ENCODE measurements at regions not wholly inside any gene's neighbourhood (a gene's known extent, or its start where the extent isn't known, plus 50 kb on each side); places are given as distances from the start of the nearest gene placed in this dataset.
A peak's percentile ranks its signal among the peaks of the same experiment; 100 is the strongest.

- Mint-ChIP-seq H3K27me3 (no peaks in the 10 kb centered on the region), H3K4me3 (no peak overlapping the region), H3K4me1 (ENCODE audit: unreplicated experiment) (peaks cover 8% of the 10 kb centered on the region), H3K36me3 (no peaks in the 10 kb centered on the region), H3K9me3 (no peaks in the 10 kb centered on the region), H3K27ac (no peak overlapping the region)
- no peak for TF ChIP-seq CTCF (conservative IDR thresholded peaks at IDR 0.05)
- no peak for DNase-seq (ENCODE audit: extremely low spot score, unreplicated experiment)
Measured at GRCh38 chr5:99068944-99069650, 140.3 kb upstream of the CHD1 start.

GRCh38 chr5:99063737-99064136 lies 134.9 kb upstream of the CHD1 start:
- no peak overlapping the region for H3K4me3 Mint-ChIP-seq
- no peak overlapping the region for H3K27ac Mint-ChIP-seq
- peaks cover 4% of the 10 kb centered on the region for H3K4me1 Mint-ChIP-seq (ENCODE audit: unreplicated experiment)
- no peak for DNase-seq (ENCODE audit: extremely low spot score, unreplicated experiment)
- no peak for TF ChIP-seq CTCF (conservative IDR thresholded peaks at IDR 0.05)
- no peaks in the 10 kb centered on the region for H3K36me3 Mint-ChIP-seq
- no peaks in the 10 kb centered on the region for H3K27me3 Mint-ChIP-seq
- no peaks in the 10 kb centered on the region for H3K9me3 Mint-ChIP-seq

GRCh38 chr5:99061711-99062110 lies 132.9 kb upstream of the CHD1 start:
- H3K27ac Mint-ChIP-seq, result no peak overlapping the region
- H3K27me3 Mint-ChIP-seq, result no peaks in the 10 kb centered on the region
- H3K4me3 Mint-ChIP-seq, result no peak overlapping the region

GRCh38 chr5:99061299-99061698 lies 132.5 kb upstream of the CHD1 start:
- no peak overlapping the region for H3K27ac Mint-ChIP-seq
- no peaks in the 10 kb centered on the region for H3K9me3 Mint-ChIP-seq
- TF ChIP-seq CTCF (conservative IDR thresholded peaks at IDR 0.05), result no peak
- H3K36me3 Mint-ChIP-seq, result no peaks in the 10 kb centered on the region
- H3K4me1 Mint-ChIP-seq (ENCODE audit: unreplicated experiment), result peaks cover 8% of the 10 kb centered on the region
- no peak overlapping the region for H3K4me3 Mint-ChIP-seq
- no peak for DNase-seq (ENCODE audit: extremely low spot score, unreplicated experiment)
- H3K27me3 Mint-ChIP-seq, result no peaks in the 10 kb centered on the region

More at GRCh38 chr5:99061711-99062110, 132.9 kb upstream of the CHD1 start:
- DNase-seq (ENCODE audit: extremely low spot score, unreplicated experiment), result no peak
- no peak for TF ChIP-seq CTCF (conservative IDR thresholded peaks at IDR 0.05)
- no peaks in the 10 kb centered on the region for H3K9me3 Mint-ChIP-seq
- H3K4me1 Mint-ChIP-seq (ENCODE audit: unreplicated experiment), result peaks cover 8% of the 10 kb centered on the region
- H3K36me3 Mint-ChIP-seq, result no peaks in the 10 kb centered on the region

GRCh38 chr5:99060306-99061261 lies 131.8 kb upstream of the CHD1 start:
- peak; percentile 78 for DNase-seq (ENCODE audit: extremely low spot score, unreplicated experiment)
- Mint-ChIP-seq H3K36me3 (no peaks in the 10 kb centered on the region), H3K27ac (no peak overlapping the region), H3K27me3 (no peaks in the 10 kb centered on the region), H3K4me1 (ENCODE audit: unreplicated experiment) (peaks cover 8% of the 10 kb centered on the region), H3K9me3 (no peaks in the 10 kb centered on the region), H3K4me3 (no peak overlapping the region)
- peak; percentile 97 for TF ChIP-seq CTCF (conservative IDR thresholded peaks at IDR 0.05)
